ENCODE measurements at regions not wholly inside any gene's neighbourhood (a gene's known extent, or its start where the extent isn't known, plus 50 kb on each side); places are given as distances from the start of the nearest gene placed in this dataset.

- no TSS peak for BruUV-seq (replicated peaks)
- TF ChIP-seq FOS (IDR thresholded peaks at IDR 0.05; ENCODE audit: borderline replicate concordance, insufficient read depth, low read length): no peak
- TF ChIP-seq GATA2 (IDR thresholded peaks at IDR 0.05; ENCODE audit: insufficient read depth, insufficient read length, low read depth, low read length): no peak
- no peak for TF ChIP-seq JUN (IDR thresholded peaks at IDR 0.05; ENCODE audit: borderline replicate concordance, insufficient read depth, insufficient read length, low read depth)
- no peak for TF ChIP-seq POLR2A (IDR thresholded peaks at IDR 0.05; ENCODE audit: low read depth, low read length)
- TF ChIP-seq MAX (IDR thresholded peaks at IDR 0.05; ENCODE audit: insufficient read depth, insufficient read length): no peak
- no peak for TF ChIP-seq EZH2 (IDR thresholded peaks at IDR 0.05; ENCODE audit: borderline replicate concordance, low read depth, low read length, severe bottlenecking)
- TF ChIP-seq POLR2AphosphoS5 (IDR thresholded peaks at IDR 0.05; ENCODE audit: insufficient read depth, low read depth, low read length): no peak
- no peak for TF ChIP-seq MYC (IDR thresholded peaks at IDR 0.05; ENCODE audit: low read depth, low read length)
- TF ChIP-seq, protein P1, sequence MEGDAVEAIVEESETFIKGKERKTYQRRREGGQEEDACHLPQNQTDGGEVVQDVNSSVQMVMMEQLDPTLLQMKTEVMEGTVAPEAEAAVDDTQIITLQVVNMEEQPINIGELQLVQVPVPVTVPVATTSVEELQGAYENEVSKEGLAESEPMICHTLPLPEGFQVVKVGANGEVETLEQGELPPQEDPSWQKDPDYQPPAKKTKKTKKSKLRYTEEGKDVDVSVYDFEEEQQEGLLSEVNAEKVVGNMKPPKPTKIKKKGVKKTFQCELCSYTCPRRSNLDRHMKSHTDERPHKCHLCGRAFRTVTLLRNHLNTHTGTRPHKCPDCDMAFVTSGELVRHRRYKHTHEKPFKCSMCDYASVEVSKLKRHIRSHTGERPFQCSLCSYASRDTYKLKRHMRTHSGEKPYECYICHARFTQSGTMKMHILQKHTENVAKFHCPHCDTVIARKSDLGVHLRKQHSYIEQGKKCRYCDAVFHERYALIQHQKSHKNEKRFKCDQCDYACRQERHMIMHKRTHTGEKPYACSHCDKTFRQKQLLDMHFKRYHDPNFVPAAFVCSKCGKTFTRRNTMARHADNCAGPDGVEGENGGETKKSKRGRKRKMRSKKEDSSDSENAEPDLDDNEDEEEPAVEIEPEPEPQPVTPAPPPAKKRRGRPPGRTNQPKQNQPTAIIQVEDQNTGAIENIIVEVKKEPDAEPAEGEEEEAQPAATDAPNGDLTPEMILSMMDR (IDR thresholded peaks at IDR 0.05; ENCODE audit: extremely low read depth in 1 of 2, insufficient read depth in 1 of 2, low read depth in 1 of 2, low read length in 2 of 2): no peak
- FAIRE-seq (no peak), DNase-seq (ENCODE audit: low read depth, low spot score) (no peak)
- Histone ChIP-seq H3K9me1 (replicated peaks; ENCODE audit: control insufficient read depth, extremely low read depth, insufficient read depth, low read length) (no peaks in the 10 kb centered on the region), H3K27ac (ENCODE audit: insufficient read depth, low read depth, low read length) (no peak overlapping the region), H3K27me3 (ENCODE audit: control insufficient read depth in 2 of 2, insufficient read depth in 2 of 2, low read length in 2 of 2) (peaks cover 3% of the 10 kb centered on the region in 2 experiments), H3K79me2 (ENCODE audit: control insufficient read depth, insufficient read depth, low read length) (no peaks in the 10 kb centered on the region), H2AFZ (ENCODE audit: low read depth, low read length) (no peak overlapping the region), H3K9me3 (replicated peaks; ENCODE audit: control insufficient read depth, insufficient read depth, low read length) (no peaks in the 10 kb centered on the region), H3K4me2 (ENCODE audit: insufficient read depth, low read length) (no peak overlapping the region), H3K4me3 (replicated peaks in 1 of 3; ENCODE audit: insufficient read depth in 1 of 3, low read depth in 1 of 3, low read length in 3 of 3) (no peak overlapping the region), H3K36me3 (ENCODE audit: control insufficient read depth in 2 of 2, extremely low read depth in 1 of 2, insufficient read depth in 2 of 2, low read length in 2 of 2) (no peaks in the 10 kb centered on the region), H3K9ac (replicated peaks; ENCODE audit: extremely low read depth, insufficient read depth, low read length) (no peak overlapping the region), H4K20me1 (replicated peaks; ENCODE audit: control insufficient read depth, extremely low read depth, insufficient read depth, low read length) (no peaks in the 10 kb centered on the region), H3K4me1 (ENCODE audit: control insufficient read depth, extremely low read depth, insufficient read depth, low read length) (peaks cover 2% of the 10 kb centered on the region)
- ChIA-PET CTCF (no interaction called here), POLR2A (no interaction called here)
- dilution Hi-C loops (cut with MboI; ENCODE audit: extremely low pct_ligation_motif_present, low sequenced_read_pairs) (no loop called here), intact Hi-C loops (cut with micrococcal nuclease) (no loop called here)
Measured at GRCh38 chr5:122565331-122565730, 209.5 kb upstream of the SNX2 start.
